EH (cell line): ENCODE measurements at regions not wholly inside any gene's neighbourhood (a gene's known extent, or its start where the extent isn't known, plus 50 kb on each side); places are given as distances from the start of the nearest gene placed in this dataset.
A peak's percentile ranks its signal among the peaks of the same experiment; 100 is the strongest.

ENCODE experiments used
- DNase-seq: peaks from one replicate; pipeline ENCODE4 v3.0.0-alpha.2; 2015; ENCODE audit warnings: low read depth

DNA sequence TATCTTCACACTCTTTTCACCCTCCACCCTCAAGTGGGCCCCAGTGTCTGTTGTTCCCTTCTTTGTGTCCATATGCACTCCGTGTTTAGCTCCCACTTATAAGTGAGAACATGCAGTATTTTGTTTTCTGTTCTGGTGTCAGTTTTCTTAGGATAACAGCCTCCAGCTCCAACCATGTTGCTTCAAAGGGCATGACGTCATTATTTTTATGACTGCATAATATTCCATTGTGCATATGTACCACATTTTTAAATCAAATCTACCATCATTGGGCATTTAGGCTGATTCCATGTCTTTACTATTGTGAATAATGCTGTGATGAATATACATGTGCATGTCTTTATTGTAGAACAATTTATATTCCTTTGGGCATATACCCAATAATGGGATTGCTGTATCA is 140.3 kb downstream of the LYPLAL1 start:
- DNase-seq: no peak

DNA sequence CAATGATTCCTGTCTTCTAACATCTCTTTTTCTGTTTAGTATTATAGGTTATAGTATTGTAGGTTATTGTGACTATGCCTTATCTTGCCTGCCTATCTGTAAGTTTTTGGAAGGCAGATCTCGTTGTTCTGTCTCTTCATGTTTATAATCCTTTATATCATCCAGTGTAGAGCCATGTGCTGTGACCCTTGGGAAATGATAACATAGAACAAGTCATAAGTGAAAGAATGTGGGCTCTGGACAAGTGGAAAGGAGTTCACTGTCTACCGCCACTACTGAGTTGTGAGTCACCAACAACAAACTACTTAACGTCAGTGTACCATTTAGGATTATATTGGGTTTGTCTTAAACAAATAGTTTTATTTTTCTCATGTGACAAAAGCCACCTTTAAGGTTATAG is 139.3 kb downstream of the LYPLAL1 start:
- peak; percentile 91 for DNase-seq

DNA sequence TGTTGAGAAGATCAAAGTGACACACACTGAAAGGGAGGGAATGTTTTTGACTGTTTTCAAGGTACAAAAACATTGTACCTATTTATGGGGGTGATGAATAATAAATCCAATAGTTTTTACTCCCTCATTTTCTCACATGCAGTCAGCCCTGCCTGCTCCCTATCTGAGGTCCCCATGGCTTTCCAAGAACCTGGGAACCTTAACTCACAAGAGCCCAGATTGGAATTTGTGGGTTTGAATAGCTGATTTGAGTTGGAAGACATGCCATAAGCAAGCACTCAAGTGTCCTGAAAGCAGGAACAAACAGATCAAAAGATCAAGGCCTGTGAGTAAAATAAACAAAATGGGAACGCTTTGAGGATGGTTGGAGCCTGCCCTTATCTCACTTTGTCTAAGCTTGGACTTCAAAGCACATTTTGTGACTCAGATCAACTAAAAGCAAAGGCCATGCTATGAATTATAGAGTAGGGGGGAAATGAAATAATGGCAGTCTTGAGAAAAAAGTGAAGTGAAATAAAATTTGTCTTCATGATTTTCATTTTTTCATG is 136.6 kb downstream of the LYPLAL1 start:
- DNase-seq: no peak

DNA sequence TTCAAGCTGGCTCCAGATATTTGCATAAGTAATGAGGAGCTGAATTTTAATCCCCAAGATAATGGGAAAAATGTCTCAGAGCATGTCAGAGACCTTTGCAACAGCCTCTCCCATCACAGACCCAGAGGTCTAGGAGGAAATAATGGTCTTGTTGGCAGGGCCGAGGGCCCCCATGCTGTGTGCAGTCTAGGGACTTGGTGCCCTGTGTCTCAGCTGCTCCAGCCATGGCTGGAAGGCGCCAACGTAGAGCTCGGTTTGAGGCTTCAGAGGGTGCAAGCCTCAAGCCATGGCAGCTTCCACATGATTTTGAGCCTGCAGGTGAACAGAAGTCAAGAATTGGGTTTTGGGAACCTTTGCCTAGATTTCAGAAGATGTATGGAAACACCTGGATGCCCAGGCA is 134.7 kb downstream of the LYPLAL1 start:
- DNase-seq: no peak

DNA sequence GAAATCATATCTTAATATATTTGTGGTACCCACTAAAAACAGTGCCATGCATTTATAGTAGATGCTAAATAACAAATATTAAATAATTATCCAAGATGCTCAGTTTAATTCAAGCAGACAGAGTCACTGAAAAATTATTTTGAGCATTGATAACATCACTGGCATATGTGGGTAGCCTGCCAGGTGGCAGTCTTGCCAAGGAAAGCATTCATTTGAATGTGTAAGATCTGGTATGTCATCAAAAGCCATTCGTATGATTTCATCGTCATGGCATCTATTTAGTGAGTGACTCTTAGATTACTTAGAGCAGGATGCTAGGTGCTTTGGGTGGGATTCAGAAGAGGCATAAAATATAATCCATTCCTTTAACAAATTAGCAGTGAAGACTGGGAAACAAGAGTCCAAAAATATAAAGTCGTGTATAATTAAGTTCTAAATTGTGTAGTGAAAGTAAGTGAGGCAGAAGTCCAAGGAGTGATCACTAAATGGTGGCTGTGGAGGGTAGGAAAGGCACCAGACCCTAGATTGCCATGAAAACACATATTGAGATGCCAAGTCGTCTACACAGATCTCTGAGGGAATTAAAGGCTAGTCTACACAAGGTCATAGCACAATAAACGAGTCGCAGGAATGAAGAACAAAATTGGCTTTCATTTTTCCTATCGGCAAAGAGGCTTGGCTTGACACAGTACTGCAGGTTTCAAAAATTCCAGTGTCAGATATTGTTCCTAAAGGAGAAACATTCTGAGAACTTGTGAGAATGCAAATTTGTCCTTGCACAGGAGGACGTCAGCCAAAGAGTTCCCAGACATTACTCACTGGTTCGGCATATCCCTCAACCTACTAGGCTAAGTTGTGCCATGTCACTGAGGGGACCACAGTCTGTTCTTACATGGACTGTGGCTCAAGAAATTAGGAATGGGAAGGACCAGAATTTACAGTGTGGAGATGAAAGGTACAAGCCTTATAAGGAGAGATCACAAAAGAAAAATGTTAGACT is 130.8 kb downstream of the LYPLAL1 start:
- DNase-seq: peak; percentile 83

DNA sequence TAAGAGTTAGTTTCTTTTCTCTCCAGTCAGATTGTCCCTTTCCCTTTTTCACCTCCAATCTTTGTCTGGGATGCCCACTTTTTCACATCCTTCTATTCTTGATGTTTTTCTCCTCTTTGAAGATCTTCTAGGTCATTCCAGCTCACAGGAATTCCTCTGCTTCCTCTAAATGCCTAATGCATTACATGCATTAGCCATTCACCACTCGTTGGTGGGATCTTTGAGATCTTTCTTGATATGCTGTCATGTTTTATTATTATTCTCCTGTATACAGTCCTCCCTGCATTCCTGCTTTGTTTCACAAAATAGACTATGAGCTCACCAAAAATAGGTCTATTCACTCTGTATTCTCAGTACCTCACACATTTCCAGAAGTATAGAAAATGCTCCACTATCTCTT is 129.0 kb downstream of the LYPLAL1 start:
- DNase-seq: peak; percentile 82

DNA sequence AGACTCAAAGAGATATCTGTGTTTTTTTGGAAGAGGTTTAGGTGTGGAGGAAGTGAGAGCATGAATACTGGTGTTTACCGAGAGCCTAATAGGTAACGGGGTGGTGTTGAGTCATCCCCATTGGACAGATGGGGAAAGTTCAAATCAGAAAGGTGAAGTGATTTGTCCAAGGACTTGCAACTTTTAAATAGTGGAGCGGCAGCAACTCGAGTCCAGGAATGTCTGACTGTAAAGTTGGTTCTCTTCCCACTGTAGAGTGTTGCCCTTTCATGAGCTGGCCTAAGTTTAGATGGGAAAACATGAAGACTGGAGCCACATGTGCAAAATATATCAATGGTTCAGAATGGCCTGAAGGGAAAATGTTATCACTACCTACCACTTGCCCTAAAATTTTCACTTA is 125.7 kb downstream of the LYPLAL1 start:
- peak; percentile 48 for DNase-seq

DNA sequence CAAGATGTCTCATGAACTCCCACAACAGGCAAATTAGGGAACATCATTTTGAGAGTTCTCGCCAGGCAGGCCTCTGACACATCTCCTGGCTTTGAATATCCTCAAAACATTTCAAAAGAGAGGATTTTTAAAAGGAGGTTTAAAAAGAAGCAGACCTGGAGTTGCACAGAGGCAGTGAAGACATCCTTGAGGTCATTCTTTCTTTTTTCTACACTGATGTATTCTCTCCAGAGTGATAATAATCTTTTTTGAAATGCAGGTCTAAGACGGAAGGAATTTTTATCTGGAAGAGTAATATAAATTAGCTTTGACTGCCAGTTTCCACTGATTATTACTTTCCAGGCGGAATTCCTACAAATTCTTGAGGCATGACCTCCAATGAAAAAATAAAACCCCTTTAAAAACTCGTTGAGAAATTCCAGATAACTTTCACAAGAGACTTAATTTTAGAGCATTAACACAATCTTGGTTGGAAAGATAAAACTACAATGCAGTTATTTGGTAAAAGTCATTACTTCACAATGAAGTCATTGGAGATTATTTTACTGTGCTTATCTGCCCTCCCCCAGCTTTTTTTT is 125.0 kb downstream of the LYPLAL1 start:
- peak; percentile 94 for DNase-seq

DNA sequence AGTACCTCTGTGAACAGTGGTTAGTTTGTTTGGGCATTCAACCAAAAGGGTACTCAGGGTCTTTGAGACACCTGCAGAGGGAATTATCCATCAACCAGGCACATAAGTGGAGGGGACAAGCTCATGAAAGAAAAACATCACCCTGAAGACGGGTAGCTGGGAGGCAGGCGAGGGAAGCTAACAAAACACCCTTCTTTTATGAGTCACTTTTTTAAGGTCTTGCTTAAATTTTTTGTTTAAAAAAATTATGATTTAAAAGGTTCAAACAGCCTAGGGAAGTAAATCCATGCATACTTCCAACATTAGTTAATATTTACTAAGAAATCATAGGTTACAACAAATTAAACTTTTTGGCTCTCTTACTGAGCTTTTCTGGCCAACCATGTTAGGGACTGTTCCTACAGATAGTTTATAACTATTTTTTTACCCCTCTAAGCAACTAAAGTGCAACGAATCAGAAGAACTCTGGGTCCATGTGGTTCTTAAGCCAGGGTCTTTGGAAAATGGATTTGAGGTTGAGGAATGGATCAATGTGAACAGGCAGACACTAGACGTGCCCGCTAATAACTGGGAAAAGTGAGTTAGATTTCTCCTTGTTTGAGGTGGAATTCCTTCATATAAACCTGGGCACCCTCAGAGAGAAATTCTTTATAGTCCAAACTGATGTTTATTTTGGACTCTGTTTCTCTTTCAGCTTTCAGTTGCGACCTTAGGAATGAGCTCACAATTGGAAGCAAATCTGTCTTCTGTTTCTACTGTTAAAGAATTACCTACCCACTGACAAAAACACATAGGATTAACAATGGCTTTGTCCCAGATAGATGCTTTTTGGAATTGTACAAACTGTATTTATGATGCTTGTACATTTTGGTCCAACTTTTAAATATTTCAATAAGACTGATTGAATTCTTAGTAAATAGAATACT is 123.0 kb downstream of the LYPLAL1 start:
- DNase-seq: peak; percentile 65

DNA sequence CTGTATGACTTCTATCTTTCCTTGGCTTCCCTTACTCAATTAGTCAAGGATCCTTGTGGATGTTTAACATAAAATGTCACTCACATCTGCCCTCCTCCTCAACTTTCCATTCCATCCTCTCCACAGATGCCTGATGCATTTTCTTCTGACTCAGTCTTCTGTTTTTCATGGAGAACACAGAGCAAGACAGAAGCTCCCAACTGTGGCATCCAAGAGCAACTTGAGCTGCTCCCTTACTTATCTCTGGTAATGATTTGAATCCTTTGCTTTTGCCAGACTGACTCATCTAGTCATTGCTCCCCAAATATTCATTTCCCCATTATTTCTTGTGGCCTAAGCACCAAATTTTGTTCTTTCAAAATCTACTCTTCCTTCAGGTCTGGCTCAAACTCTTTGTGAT is 120.6 kb downstream of the LYPLAL1 start:
- peak; percentile 57 for DNase-seq

DNA sequence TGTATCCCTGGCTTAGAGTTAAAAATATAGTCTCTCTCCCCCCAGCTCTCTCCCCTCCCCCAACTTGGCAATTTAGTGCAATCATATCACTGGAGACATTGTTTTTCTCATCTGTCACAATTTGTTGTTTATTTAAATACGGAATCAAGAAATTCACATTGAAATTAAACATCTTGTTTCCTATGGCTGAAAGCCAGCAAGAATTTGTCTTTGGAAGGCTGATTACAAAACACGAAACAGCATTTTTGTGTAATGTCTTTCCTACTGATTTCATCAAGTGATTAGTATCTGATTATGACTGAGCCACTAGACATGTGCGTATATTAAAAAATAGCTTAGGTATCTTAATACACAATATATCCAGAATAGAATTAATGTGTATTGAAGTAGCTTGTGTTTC is 119.7 kb downstream of the LYPLAL1 start:
- DNase-seq: peak; percentile 34

DNA sequence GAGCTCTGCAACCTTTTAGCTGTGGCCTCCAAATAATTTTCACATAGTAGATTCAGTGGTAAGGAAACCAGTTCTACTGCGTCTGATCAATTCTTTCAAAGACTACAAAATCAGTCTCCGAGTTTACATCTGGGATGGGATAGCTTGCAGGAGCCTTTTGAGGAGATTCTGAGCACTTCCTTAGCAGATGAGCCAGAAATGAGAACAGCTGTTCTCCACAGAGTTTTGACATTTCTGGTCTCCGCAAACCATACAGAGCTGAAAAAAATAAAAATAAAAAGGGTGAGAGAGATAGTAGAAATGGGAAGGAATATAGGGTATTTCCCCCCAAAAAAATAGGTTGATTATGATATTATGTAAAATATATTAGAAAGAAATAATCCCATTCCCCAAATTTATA is 119.3 kb downstream of the LYPLAL1 start:
- no peak for DNase-seq

DNA sequence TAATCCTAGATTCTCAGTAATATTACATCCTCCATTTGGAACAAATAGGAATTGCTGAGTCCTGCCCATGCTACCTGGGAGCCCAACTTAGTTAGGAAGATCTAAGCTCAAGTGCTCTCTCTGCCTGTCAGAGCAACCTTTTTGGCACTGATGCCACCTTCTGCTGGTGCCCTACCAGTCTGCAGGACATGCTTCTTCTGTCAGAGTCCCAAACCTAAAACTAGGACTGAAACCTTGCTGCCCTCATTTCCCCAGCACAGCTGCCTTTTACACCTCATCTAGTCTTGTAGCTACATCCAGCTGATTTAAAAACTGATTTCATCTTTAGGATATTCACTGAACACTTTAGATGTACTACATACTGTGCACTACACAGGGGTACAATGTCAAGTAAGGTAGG is 118.7 kb downstream of the LYPLAL1 start:
- no peak for DNase-seq

DNA sequence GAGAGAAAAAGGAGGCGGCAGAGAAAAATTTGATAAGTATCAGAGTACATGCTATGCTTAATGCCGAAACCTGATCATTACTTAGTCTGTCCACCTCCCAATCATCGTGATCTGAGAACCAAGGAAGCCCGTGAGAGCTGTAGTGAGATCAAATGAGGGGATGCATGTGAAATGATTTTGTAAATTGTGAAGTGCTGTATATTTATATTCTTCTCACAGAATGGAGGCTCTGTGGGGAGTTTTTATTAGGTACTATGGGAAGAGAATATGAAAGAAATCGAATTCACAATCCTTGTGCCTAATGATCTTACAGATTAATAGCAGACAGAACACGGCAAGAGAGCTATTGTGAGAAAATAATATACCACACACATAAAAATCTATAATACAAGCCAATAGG is 115.5 kb downstream of the LYPLAL1 start:
- no peak for DNase-seq

DNA sequence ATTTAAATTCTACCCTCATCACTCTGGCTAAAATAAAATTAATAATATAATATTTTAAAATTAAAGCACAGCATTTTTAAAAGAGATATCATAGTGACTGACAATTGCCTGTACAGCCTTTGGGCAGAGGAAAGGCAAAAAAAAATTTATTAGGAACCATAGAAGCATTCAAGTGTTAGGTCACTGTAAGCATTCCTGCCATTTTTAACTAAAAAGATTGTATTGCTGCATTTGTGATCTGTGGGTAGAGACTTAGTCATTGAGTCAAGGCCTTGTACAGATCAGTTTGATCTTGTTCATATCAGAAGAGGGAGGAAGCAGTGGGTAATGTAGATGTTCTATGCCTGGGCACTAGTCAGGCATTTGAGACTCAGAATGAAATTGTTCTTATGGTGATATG is 109.9 kb downstream of the LYPLAL1 start:
- DNase-seq: peak; percentile 47

DNA sequence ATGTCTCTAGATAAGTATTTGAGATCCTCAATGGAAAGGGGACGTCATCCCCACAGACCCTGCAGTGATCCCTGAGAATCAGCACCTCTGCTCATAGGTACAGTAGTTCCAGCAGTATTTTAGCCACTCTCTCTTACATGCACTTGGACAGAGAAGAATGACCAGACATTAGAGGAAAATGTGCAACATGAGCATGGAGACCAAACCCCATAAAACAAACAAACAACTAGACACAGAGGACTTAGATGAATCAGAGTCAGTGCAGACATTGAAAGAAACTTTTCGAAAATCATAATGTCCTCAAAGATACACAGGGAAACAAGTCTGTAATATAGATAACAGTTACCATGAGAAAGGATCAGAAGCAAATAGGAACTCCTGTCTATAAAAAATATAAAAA is 108.2 kb downstream of the LYPLAL1 start:
- no peak for DNase-seq

DNA sequence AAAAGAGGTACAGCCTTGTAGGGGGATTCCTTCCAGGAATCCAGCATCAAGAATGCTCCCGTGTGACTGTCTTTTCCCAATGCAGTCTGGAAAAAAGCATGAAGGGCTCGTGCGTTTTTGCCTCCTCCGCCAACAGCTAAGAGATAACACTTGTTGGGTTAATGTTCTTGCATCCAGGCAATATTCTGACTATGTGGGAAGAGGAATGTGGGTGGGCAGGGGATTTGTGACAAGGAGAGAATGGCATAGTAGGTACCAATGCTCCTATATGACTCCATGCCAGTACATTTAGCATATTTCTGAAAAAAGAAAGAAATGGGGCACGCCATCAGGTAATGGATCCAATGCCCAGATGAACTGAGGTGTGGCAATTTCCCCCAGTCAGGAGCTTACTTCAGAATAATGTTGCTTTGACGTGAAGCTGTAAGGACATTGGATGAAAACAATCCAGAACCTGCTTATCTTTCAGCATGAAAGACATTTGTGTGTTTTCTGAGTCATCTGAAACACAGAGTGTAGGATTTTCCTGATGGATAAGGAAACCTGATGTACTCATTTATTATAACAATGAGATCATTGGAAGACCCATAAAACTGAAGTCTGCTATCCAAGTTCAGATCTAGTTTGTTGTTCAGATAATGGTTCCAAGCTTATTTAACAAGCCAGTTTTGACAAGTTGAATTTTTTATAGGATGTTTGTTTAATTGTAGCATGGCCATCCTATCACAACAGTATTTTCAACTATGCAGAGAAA is 105.5 kb downstream of the LYPLAL1 start:
- peak; percentile 66 for DNase-seq

DNA sequence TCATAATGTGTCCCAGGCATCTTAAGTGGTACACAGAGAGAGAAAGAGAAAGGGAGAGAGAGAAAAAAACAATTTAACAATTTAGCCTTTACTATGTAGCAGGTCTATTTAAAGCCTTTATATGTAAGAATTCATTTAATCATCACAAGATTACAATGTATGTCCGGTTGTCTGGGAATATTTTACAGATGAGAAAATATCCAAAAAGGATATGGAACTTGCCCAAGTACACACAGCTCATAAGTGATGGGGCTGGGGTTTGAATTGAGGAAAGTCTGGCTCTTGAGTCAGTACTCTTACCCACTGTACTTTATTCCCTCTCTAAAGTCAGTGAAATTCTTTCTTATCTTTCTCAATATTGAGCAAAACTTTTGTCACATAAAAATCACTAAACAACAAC is 104.6 kb downstream of the LYPLAL1 start:
- DNase-seq: peak; percentile 58

DNA sequence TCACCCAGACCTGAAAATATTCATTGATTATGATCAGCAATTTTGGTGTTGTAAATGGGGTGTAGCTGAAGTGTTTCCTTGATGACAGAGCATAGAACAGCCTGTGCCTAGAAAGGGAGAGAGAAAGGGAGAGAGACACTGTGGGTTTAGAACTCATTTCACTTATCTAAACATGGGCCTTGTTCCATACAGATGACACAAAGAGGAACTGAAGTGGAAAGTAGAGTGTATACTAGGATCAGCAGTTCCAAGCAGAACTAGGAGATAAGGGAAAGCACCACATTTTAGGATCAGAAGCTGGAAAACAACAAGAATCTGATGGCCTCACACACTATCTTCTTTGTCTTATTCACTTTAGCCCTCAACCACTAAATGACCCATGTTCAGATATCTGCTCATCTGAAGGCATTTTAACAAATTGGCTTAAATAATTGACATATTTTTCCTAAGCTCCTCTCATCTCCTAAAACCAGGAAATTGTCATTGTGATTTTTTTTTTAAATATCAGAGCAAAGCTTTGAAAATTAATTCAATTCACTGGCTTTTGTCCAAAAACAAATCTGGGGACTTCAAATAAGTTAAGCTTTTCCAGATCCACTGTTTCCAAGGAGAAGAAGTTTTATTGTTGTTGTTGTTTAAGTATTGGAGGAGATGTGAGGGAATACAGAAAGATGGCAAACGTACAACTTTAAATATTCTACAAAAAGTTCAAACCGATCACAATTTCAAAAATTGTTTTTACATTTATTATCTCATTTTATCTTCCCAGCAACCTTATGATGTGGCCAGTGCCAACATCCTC is 103.8 kb downstream of the LYPLAL1 start:
- no peak for DNase-seq

DNA sequence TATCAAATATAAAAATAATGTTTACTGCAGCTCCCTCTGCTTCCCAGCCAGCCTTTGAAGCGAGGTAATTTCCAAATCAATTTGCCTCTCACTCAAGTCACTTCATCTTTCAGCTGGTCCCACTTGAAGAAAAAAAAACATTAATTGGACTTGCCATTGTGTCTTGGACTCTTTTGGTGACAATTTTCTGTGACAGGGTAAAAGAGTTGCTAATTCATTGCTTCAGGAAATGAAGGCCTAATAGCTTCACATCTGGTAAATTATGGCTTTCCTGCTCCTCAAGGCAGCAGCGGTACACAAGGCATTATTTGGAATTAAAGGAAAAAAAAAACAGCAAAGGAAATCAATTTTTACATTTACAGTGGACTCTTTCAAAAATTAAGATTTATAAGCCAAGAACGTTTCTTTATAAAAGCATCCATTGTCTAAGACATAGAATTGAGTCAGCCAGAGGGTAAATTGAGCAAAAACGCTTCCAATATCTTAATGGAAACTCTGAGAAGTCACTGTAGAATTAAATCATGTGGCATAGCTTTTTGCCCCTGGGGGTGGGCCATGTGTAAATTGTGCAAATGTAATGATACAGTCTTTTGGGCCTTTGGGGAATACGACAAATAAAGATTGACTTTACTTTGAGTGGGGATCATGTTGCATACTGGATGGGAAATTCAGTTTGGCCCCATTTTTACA is 102.5 kb downstream of the LYPLAL1 start:
- no peak for DNase-seq
